NT2/D1 (cell line): ENCODE measurements at regions not wholly inside any gene's neighbourhood (a gene's known extent, or its start where the extent isn't known, plus 50 kb on each side); places are given as distances from the start of the nearest gene placed in this dataset.

ENCODE experiments used
- SUZ12 ChIP-seq: IDR thresholded peaks from 2 replicates; pipeline ENCODE4 v1.6.1; 2011; ENCODE audit not compliant: insufficient read length, insufficient read depth; ENCODE audit errors: extremely low read depth
- YY1 ChIP-seq: IDR thresholded peaks from 2 replicates; pipeline ENCODE4 v1.6.1; 2011; ENCODE audit not compliant: insufficient read length, insufficient read depth
- ZNF274 ChIP-seq: IDR thresholded peaks from 2 replicates; pipeline ENCODE4 v1.6.1; 2011; ENCODE audit warnings: mild to moderate bottlenecking, low read depth, low read length

- TF ChIP-seq YY1 (no peak), SUZ12 (no peak), ZNF274 (no peak)
Observed at GRCh38 chr3:102074946-102075345, 225.6 kb downstream of the NFKBIZ start.
